ENCODE measurements at regions not wholly inside any gene's neighbourhood (a gene's known extent, or its start where the extent isn't known, plus 50 kb on each side); places are given as distances from the start of the nearest gene placed in this dataset.

- Histone ChIP-seq H3K4me1 (ENCODE audit: control insufficient read depth, extremely low read depth, insufficient read depth, low read length) (peaks cover 11% of the 10 kb centered on the region), H3K79me2 (ENCODE audit: control insufficient read depth, insufficient read depth, low read length) (no peaks in the 10 kb centered on the region), H3K4me2 (ENCODE audit: extremely low read depth, insufficient read depth, low read length) (no peak overlapping the region), H3K9ac (ENCODE audit: insufficient read depth, low read length) (no peak overlapping the region), H3K36me3 (ENCODE audit: control insufficient read depth, insufficient read depth, low read length) (no peaks in the 10 kb centered on the region), H4K20me1 (ENCODE audit: control insufficient read depth, extremely low read depth, insufficient read depth, low read length) (no peaks in the 10 kb centered on the region), H3K4me3 (replicated peaks in 1 of 4; ENCODE audit: control extremely low read depth in 1 of 4, insufficient read depth in 1 of 4, low read depth in 3 of 4, low read length in 4 of 4) (no peak overlapping the region), H3K27ac (ENCODE audit: insufficient read depth, low read length) (no peak overlapping the region), H3K27me3 (ENCODE audit: control insufficient read depth, insufficient read depth, low read length) (peaks cover 3% of the 10 kb centered on the region), H3K9me3 (ENCODE audit: control insufficient read depth, insufficient read depth, low read depth, low read length) (no peaks in the 10 kb centered on the region), H2AFZ (ENCODE audit: low read length) (no peak overlapping the region)
- TF ChIP-seq CTCF (conservative IDR thresholded peaks at IDR 0.05 in 1 of 2, IDR thresholded peaks at IDR 0.05 in 1 of 2; ENCODE audit: low read depth in 1 of 2, low read length in 2 of 2) (no peak), EZH2 (IDR thresholded peaks at IDR 0.05; ENCODE audit: low read length, missing control alignments) (no peak)
- peak; percentile 79 to 92 for DNase-seq (ENCODE audit: low read depth in 2 of 2)
These were observed 250.9 kb downstream of the DLEU7 start for GRCh38 chr13:50592412-50593155.

GRCh38 chr13:50593207-50593606, 250.3 kb downstream of the DLEU7 start:
- H3K27me3 ChIP-seq (ENCODE audit: control insufficient read depth, insufficient read depth, low read length): peaks cover 3% of the 10 kb centered on the region
- H3K9me3 ChIP-seq (ENCODE audit: control insufficient read depth, insufficient read depth, low read depth, low read length): no peaks in the 10 kb centered on the region
- no peak overlapping the region for H3K4me2 ChIP-seq (ENCODE audit: extremely low read depth, insufficient read depth, low read length)
- no peak overlapping the region for H2AFZ ChIP-seq (ENCODE audit: low read length)
- TF ChIP-seq EZH2 (IDR thresholded peaks at IDR 0.05; ENCODE audit: low read length, missing control alignments) (no peak), CTCF (conservative IDR thresholded peaks at IDR 0.05 in 1 of 2, IDR thresholded peaks at IDR 0.05 in 1 of 2; ENCODE audit: low read depth in 1 of 2, low read length in 2 of 2) (no peak)
- H3K27ac ChIP-seq (ENCODE audit: insufficient read depth, low read length): no peak overlapping the region
- no peaks in the 10 kb centered on the region for H4K20me1 ChIP-seq (ENCODE audit: control insufficient read depth, extremely low read depth, insufficient read depth, low read length)
- peak in 1 of 2 donors; percentile 43 for DNase-seq (ENCODE audit: low read depth in 2 of 2)
- H3K79me2 ChIP-seq (ENCODE audit: control insufficient read depth, insufficient read depth, low read length): no peaks in the 10 kb centered on the region
- H3K4me1 ChIP-seq (ENCODE audit: control insufficient read depth, extremely low read depth, insufficient read depth, low read length): peaks cover 11% of the 10 kb centered on the region
- no peak overlapping the region for H3K4me3 ChIP-seq (replicated peaks in 1 of 4; ENCODE audit: control extremely low read depth in 1 of 4, insufficient read depth in 1 of 4, low read depth in 3 of 4, low read length in 4 of 4)
- H3K9ac ChIP-seq (ENCODE audit: insufficient read depth, low read length): no peak overlapping the region
- no peaks in the 10 kb centered on the region for H3K36me3 ChIP-seq (ENCODE audit: control insufficient read depth, insufficient read depth, low read length)

- no peaks in the 10 kb centered on the region for H3K36me3 ChIP-seq (ENCODE audit: control insufficient read depth, insufficient read depth, low read length)
- no peak overlapping the region for H3K9ac ChIP-seq (ENCODE audit: insufficient read depth, low read length)
- H3K4me1 ChIP-seq (ENCODE audit: control insufficient read depth, extremely low read depth, insufficient read depth, low read length): no peaks in the 10 kb centered on the region
- no peak overlapping the region for H2AFZ ChIP-seq (ENCODE audit: low read length)
- H3K27ac ChIP-seq (ENCODE audit: insufficient read depth, low read length): no peak overlapping the region
- TF ChIP-seq CTCF (conservative IDR thresholded peaks at IDR 0.05 in 1 of 2, IDR thresholded peaks at IDR 0.05 in 1 of 2; ENCODE audit: low read depth in 1 of 2, low read length in 2 of 2) (no peak), EZH2 (IDR thresholded peaks at IDR 0.05; ENCODE audit: low read length, missing control alignments) (no peak)
- H3K4me3 ChIP-seq (replicated peaks in 1 of 4; ENCODE audit: control extremely low read depth in 1 of 4, insufficient read depth in 1 of 4, low read depth in 3 of 4, low read length in 4 of 4): no peak overlapping the region
- no peaks in the 10 kb centered on the region for H3K79me2 ChIP-seq (ENCODE audit: control insufficient read depth, insufficient read depth, low read length)
- no peaks in the 10 kb centered on the region for H3K9me3 ChIP-seq (ENCODE audit: control insufficient read depth, insufficient read depth, low read depth, low read length)
- no peak overlapping the region for H3K4me2 ChIP-seq (ENCODE audit: extremely low read depth, insufficient read depth, low read length)
- H3K27me3 ChIP-seq (ENCODE audit: control insufficient read depth, insufficient read depth, low read length): peaks cover 3% of the 10 kb centered on the region
- no peaks in the 10 kb centered on the region for H4K20me1 ChIP-seq (ENCODE audit: control insufficient read depth, extremely low read depth, insufficient read depth, low read length)
- no peak for DNase-seq (ENCODE audit: low read depth in 2 of 2)
These were observed 249.0 kb downstream of the DLEU7 start for GRCh38 chr13:50594276-50595051.

All from fibroblast of lung (primary cell).